ENCODE measurements at regions not wholly inside any gene's neighbourhood (a gene's known extent, or its start where the extent isn't known, plus 50 kb on each side); places are given as distances from the start of the nearest gene placed in this dataset.
"Not testable (repeated sequence)": the region's sequence is repeated elsewhere in the genome, so short reads cannot be mapped to it uniquely, and the experiment has no call there.

DNA sequence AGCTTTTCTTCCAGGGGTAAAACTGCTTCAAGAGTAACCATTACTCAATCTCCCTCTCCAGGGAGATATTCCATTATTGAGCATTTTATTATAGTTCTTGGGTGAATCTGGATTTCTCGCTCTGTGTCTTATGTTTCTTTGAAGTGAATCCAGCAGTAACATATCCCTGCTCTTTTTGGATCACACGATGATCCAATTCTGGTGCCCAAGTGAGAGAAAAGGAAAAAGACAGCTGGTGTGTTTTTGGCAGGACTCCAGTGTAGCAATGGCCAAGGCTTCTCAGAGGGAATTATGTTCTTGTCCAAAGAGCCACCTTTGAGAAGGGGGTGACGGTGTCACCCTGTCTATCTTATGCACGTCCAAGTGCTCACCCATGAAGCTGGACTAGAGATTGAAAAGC lies 140.3 kb upstream of the ERRFI1 start:
- no peak for DNase-seq

DNA sequence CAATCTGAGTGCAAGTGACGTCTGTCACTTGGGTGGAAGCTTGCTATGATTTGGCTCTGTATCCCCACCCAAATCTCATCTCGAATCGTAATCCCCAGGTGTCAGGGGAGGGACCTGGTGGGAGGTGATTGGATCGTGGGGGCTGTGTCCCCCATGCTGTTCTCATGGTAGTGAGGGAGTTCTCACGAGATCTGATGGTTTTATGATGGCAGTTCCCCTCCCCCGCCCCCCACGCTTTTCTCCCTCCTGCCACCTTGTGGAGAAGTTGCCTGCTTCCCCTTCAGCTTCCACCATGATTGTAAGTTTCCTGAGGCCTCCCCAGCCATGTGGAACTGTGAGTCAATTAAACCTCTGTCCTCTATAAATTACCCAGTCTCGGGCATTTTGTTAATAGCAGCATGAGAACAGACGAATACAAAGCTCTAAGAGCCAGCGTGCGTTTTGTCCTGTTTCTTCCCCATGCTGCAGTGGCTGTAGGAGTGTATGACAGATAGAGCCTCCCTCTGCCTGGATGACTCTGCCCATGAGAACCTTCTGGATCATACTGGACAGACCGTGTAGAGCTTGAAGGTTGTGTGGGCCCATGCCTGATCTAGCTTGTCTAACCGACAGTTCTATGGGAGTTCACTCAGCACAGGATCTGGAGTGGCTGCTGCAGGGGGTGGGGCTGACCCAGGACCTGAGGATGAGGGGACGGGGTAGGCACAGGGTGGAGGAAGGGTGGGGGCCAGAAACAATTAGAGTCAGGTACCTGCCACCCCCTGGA lies 139.7 kb upstream of the ERRFI1 start:
- DNase-seq, result no peak

- no peak for DNase-seq
These were observed 138.6 kb upstream of the ERRFI1 start for GRCh38 chr1:8164670-8165069.

DNA sequence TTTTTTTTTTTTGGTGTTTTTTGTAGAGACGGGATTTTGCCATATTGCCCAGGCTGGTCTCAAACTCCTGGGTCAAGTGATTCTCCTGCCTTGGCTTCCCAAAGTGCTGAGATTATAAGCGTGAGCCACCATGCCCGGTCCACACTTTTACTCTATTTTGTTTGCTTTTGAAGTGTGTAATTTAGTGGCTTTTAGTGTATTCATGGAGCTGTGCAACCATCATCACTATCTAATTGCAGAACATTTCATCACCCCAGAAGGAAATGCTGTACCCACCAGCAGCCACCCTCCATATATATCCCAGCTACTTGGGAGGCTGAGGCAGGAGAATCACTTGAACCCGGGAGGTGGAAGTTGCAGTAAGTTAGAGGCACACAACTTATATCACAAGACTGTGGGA lies 136.9 kb upstream of the ERRFI1 start:
- DNase-seq, result no peak

DNA sequence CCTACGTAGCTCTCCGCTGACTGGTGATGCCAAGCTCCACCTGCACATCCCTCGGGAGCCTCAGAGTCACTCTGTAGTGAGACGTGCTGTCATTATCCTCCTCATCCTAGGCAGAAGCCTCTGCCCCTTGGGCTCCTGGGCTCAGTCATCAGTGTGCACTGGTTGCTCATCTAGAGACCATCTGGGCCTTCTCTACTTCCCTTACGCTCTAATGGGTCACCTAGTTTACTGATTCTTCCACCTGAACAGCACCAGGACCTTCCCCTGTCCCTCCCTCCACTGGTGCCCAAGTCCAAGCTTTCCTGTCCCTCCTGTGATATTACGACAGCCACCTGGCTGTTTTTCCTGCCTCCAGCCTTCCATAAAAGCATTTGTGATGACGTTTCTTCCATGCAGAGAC lies 136.1 kb upstream of the ERRFI1 start:
- DNase-seq, result no peak

- no peak for DNase-seq
These were observed 135.5 kb upstream of the ERRFI1 start for GRCh38 chr1:8161546-8162105.

- no peak for DNase-seq
These were observed 133.4 kb upstream of the ERRFI1 start for GRCh38 chr1:8159470-8160024.

DNA sequence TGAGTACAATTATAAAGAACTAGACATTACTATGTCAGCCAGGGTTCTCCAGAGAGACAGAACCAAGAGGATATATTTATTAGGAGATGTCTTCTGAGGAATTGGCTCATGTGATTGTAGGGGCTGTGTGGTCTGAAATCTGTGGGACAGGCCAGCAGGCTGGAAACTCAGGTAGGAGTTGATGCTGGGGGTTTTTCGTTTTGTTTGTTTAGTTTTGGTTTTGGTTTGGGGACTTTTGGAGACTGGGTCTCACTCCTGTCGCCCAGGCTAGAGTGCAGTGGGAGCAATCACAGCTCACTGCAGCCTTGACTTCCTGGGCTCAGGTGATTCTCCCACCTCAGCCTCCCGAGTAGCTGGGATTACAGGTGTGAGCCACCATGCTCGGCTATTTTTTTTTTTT lies 132.9 kb upstream of the ERRFI1 start:
- DNase-seq, result no peak

DNA sequence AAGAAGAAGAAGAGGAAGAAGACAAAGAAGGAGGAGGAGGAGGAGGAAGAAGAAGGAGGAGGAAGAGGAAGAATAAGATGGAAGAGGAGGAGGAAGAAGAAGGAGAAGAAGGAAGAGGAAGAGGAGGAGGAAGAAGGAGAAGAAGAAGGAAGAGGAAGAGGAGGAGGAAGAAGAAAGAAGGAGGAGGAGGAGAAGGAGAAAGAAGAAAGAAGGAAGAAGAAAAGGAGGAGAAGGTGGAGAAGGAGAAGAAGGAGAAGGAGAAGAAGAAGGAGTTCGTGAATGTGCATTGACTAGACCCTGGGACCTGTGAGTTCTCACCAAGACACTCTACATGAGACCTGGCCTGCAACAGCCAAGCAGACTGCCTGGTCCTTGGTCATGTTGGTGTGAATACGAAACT lies 131.7 kb upstream of the ERRFI1 start:
- DNase-seq, result no peak

DNA sequence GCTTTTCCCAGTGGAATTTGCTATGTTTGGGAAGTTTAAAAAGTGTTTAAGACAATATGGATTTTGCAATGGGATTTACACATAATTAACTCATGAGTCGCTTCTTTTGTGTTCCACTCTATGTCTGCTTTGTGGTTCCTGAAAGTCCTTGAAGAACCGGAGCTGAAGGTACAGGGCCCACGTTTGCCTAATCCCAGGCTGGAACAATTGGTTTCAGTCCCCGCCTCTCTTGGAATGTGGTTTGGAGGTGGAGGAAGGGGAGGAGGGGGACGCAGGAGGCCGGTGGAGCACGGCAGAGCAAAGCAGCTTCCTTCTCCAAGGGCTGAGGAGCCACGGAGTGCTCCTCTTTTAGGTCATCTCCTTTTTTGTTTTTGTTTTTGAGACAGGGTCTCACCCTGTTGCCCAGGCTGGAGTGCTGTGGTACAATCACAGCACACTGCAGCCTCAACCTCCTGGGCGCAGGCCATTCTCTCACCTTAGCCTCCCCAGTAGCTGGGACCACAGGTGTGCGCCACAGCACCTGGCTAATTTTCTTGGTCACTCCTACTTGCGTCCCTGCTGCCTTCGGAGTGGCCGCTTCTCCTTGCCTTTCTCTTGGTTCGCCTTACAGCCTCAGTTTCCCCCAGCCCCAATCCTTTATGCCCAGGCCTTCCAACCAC lies 129.5 kb upstream of the ERRFI1 start:
- DNase-seq, result no peak

GRCh38 chr1:8154621-8155052 lies 128.5 kb upstream of the ERRFI1 start:
- DNase-seq, result no peak

DNA sequence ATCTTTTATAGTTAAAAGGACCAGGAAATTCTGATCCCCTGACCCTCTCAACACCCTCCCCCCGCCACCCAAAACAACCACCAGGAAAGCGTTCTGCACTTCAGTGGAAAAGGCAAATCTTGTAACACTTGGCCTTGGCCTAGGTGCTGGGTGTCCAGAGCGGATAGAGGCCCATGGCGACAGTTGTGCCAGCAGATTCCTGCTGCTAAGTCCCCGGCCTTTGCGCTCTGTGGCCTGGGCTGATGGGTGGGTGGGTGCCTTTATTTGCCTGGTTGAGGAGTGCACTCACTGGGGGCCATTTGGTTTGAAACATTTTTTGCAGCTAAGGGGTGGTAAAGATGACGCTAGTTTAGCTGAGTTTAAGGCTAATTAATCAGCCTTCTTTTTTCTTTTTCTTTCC lies 127.9 kb upstream of the ERRFI1 start:
- no peak for DNase-seq

DNA sequence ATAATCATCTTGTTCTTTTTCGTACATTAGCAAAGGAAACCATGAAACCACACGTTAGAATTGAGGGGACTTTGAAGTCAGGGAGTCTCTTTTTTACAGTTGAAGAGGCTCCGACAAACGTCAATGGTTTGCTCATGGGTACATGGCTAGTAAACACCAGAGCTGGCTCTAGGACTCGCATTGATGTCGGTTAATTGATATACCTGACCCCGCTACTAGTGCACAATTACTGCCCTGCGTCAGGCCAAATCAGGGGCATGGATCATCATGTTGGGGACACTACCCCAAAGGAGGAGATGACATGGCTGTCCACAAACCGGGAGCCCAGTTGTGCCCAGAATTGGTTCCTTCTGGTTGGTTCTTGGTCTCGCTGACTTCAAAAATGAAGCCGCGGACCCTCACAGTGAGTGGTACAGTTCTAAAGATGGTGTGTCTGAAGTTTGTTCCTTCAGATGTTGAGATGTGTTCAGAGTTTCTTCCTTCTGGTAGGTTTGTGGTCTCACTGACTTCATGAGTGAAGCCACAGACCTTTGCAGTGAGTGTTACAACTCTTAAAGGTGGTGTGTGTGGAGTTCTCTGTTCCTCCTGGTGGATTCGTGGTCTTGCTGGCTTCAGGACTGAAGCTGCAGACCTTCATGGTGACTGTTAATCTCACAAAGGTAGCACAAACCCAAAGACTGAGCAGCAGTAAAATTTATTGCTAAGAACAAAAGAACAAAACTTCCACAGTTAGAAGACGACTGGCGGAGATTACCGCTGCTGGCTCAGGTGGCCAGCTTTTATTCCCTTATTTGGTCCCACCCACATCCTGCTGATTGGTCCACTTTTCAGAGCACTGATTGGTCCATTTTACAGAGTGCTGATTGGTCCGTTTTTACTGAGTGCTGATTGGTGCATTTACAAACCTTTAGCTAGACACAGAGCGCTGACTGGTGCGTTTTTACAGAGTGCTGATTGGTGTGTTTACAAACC lies 126.9 kb upstream of the ERRFI1 start:
- peak; percentile 46 for DNase-seq

DNA sequence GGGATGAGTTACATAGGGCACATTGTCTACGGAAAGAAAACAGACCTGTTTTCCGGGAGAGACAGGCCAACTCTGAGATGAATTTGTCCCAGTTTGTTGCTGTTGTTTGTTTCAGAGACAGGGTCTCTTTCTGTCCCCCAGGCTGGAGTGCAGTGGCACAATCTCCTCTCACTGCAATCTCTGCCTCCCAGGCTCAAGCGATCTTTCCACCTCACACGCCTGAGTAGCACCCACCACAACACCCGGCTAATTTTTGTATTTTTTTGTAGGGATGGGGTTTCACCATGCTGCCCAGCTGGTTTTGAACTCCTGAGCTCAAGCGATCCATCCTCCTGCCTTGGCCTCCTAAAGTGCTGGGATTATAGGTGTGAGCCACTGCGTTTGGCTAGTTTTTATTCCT lies 125.5 kb upstream of the ERRFI1 start:
- no peak for DNase-seq

- DNase-seq, result not testable (repeated sequence)
These were observed 123.6 kb upstream of the ERRFI1 start for GRCh38 chr1:8149756-8150155.

- DNase-seq, result no peak
These were observed 121.8 kb upstream of the ERRFI1 start for GRCh38 chr1:8147956-8148355.

DNA sequence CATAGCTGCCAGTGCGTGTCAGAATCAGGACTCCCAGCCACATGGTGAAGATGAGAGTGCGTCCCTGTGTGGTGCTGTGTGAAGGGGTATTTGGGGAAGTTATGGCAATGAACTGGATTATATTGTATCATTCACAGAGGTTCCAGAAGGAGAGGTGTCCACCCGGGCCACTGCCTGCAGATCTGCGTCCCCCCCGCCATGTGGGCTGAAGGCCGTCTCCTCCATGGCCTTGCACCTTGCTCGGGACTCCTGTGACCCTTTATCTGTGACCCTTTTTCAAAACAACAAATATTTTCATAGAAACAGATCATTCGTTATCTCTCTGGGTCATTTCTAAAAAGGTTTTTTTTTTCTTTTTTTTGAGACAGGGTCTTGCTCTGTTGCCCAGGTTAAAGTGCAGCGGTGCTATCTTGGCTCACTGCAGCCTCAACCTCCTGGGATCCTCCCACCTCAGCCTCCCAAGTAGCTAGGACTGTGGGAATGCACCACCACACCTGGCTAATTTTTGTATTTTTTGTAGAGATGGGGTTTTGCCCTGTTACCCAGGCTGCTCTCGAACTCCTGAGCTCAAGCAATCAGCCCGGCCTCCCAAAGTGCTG lies 120.2 kb upstream of the ERRFI1 start:
- no peak for DNase-seq

GRCh38 chr1:8145545-8146202 lies 119.6 kb upstream of the ERRFI1 start:
- no peak for DNase-seq

DNA sequence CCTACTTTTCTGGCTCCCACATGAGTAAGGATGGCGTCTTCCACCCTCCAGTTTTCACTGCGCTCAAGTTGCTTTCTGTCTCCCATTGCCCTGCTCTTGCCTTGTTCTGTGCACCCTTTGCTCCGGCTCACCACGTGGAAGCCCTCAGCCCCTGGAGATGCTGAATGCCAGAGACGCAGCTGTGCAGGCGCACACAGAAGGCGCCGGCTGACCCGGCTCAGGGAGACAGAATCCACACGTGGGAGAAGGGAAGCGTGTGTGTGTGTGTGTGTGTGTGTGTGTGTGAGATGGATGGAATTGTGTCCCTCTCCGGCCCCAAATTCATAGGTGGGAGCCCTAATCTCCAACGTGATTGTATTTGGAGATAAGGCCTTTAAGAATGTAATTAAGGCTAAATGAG lies 118.2 kb upstream of the ERRFI1 start:
- no peak for DNase-seq

GRCh38 chr1:8142955-8143629 lies 117.0 kb upstream of the ERRFI1 start:
- no peak for DNase-seq

GRCh38 chr1:8139941-8140340 lies 113.8 kb upstream of the ERRFI1 start:
- DNase-seq, result no peak
